HEK293T (cell line): ENCODE measurements at regions not wholly inside any gene's neighbourhood (a gene's known extent, or its start where the extent isn't known, plus 50 kb on each side); places are given as distances from the start of the nearest gene placed in this dataset.

Experiments
- CTBP1 ChIP-seq: fragments of 450-650 bp; IDR thresholded peaks from 2 replicates; pipeline ENCODE4 v1.6.1; 2016; ENCODE audit warnings: borderline replicate concordance
- FOXA1 ChIP-seq: fragments of 450-650 bp; IDR thresholded peaks from 2 replicates; pipeline ENCODE4 v1.6.1; 2016; ENCODE audit warnings: mild to moderate bottlenecking
- FOXK2 ChIP-seq: fragments of 450-650 bp; IDR thresholded peaks from 2 replicates; pipeline ENCODE4 v1.6.1; 2016; ENCODE audit warnings: mild to moderate bottlenecking
- LEF1 ChIP-seq: fragments of 450-650 bp; IDR thresholded peaks from 2 replicates; pipeline ENCODE4 v1.6.1; 2017; ENCODE audit warnings: mild to moderate bottlenecking, borderline replicate concordance

GRCh38 chr11:44510372-44510771 lies 55.1 kb upstream of the CD82 start:
- TF ChIP-seq FOXK2 (no peak), FOXA1 (no peak), CTBP1 (no peak), LEF1 (no peak)
